Stimulated activated CD4-positive, alpha-beta T cell treated with anti-CD3 and anti-CD28 coated beads, Interleukin-15, amount 100 ng/mL, for 48 hours (primary cell): ENCODE measurements at regions not wholly inside any gene's neighbourhood (a gene's known extent, or its start where the extent isn't known, plus 50 kb on each side); places are given as distances from the start of the nearest gene placed in this dataset.

Source experiments
- DNase-seq, 2 donors: peaks; one replicate each; pipeline ENCODE4 v3.0.0-alpha.2; 2020; ENCODE audit warnings: low read depth in 2 of 2

DNA sequence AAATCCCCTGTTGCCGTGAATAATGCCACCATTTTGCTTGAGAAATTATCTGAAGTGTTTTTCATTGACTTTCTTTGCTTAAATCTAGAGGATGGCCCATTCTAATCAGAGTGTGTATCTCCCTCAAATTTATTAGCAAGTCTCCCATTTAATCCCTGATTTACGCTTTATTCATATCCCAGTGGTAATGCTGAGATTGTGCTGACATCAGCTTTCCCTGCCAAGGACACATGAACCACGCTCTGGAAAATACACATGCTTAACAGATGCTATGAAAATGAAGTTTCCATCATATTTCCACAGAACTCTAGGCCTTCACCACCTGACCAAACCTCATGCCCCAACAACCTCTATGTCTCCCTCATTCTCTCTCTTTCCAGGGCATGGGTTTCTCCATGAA is 545.4 kb downstream of the TUSC7 start:
- no peak for DNase-seq

DNA sequence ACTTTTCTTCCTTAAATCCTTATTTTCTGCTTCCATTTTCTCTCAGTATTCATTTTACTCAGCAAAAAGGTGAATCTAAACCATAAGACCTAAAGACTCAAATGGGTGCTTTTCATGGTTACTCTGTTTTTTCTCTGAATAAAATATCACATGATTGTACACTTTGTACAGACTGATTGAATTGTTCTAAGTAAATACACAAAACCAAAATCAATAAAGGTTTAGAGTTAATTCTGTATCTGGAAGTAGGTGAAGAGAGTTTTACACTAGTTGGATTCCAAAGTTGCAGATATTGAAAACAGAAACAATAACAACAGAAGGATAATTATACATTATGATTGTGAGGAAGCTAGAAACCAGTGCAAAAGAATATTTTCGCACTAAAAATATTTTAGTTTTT is 546.2 kb downstream of the TUSC7 start:
- no peak for DNase-seq

DNA sequence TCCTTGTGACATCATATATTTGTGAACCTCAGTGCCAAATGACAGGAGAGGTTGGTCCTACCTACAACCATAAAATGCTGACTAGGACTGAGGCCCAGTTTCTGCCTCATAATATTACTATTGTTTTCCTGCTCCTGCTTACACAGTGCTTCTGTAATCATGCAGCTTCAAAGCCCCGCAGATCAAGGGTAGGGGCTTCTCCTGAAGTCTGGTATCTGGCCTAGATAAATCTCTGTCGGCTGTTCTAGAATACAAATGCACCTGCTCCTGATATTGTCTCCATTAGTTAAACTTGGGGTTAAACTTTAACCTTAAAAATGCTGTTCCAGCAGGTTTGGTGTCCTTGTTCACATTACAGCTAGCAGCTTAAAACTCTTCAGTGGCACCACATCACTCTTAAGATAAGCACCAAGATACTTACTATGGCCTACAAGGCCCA is 552.4 kb downstream of the TUSC7 start:
- DNase-seq = no peak

DNA sequence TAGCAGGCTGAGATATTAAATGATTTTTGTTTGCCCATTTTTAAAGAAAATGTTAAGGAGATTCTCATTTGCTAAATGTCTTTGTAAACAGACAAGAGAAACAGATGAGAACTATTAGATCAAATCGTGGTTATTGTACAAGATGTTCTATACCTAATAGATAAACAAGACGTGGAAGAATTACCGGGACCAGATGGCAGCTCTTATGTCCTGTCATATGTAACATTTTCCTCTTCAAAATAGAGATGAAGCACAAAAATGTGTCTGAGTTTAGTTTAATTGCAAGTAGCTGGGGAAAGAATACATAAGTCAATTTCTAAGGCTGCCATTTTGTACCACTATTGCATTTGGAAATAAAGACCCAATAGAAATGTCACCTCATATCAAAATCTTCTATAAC is 553.7 kb downstream of the TUSC7 start:
- no peak for DNase-seq

DNA sequence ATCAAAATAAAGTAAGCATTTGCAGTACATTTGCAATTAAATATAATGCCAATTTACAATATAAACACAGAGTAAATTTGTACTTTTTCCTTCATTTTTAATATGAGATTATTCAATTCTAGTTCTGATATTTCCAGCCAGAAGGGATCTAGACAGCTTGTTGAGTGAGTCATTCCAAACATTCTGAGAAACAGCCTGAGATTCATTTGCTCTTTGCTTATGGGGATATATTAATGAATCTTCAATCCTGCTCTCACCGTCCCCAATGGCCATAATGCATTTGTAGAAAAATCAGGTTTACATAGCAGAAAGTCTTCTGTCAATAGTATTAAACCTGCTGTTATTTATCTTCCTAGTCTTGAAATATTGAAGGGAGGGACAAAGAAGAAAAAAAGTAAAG is 554.2 kb downstream of the TUSC7 start:
- no peak for DNase-seq

DNA sequence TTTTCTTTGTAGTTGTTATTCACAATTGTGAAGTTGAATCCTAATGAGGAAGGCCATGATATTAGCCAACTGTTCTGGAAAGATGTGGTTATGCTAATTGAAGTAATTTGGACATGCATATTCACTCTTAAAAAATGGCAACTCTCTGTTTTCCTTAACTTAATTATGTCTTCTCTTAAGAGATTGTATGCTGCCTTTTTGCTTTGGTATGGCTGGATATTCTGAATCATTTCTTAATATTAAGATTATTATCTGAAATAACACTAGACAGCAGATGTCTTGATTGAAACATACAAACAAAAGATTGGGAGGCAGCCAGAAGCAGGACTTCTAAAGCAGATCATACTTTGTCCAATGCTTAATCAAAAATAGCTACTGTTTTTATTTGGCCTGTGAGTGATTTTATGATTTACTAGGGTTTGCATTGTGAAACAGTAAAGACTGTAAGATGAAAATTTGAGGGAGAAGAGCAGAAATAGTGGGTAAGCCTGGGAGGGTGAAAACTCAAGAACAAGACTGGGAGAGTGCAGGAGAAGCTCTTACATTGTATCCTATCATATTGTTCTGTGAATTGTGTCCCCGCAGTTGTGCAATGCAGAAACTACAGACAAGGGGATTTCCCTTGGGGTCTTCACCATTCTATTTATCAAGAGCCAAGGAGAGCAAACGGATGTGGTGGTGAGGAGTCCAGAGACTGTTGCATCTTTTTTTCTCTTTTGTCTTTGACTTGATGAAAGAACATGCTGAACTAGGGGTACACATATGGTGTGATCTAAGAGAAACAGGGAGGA is 554.8 kb downstream of the TUSC7 start:
- no peak for DNase-seq

DNA sequence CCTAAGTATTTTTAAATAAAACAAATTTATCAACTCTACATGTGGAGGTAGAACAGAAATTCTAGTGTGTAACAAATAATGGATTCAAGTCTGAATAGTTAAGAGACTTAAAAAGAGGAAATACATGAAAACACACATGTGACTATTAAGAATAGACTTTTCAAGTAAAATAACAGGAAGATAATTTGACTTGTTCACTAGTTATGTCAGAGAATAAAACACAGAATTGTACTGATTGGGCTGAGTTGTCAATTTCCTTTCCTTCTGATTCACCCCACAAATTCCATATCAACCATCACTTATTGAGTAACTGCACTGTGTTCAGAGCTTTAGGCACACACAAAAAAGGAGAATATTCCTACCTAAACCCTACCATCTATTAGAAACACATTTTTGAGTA is 557.2 kb downstream of the TUSC7 start:
- DNase-seq = no peak

DNA sequence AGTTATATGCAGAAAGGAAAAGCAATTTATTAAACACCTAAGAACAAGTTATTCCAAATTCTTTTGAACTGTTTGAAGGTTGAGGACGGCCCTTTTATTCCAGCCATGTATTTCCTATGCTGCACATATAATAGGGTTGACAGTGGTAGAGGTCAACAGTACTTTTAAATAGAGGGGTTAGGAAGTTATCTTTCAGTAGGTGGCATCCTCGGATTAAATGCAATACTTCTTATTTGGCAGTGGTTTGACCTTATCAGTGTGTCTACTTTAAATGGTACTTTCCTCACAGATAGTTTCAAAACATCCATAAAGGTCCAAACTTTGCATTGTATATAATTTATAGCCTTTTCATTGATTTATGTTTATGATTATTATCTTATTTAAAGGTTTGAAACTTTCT is 558.7 kb downstream of the TUSC7 start:
- no peak for DNase-seq

DNA sequence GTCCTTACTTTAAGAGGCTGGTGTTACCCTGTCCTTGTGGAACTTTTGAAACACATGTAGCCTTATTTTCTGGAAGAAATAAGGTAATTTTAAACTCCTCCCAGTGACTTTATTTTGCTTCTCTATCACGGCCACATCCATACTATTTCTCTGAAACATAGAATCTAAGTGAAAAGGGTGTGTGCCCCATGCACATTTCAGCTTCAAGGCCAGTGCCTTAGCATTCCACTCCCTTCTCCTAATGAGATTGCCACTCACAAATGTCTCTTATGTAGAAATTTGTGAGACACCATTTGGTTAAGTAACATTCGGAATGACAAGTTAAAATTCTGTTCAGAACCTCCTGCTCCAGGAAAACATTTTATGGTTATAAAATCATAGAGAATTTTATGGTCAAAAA is 562.7 kb downstream of the TUSC7 start:
- no peak for DNase-seq

DNA sequence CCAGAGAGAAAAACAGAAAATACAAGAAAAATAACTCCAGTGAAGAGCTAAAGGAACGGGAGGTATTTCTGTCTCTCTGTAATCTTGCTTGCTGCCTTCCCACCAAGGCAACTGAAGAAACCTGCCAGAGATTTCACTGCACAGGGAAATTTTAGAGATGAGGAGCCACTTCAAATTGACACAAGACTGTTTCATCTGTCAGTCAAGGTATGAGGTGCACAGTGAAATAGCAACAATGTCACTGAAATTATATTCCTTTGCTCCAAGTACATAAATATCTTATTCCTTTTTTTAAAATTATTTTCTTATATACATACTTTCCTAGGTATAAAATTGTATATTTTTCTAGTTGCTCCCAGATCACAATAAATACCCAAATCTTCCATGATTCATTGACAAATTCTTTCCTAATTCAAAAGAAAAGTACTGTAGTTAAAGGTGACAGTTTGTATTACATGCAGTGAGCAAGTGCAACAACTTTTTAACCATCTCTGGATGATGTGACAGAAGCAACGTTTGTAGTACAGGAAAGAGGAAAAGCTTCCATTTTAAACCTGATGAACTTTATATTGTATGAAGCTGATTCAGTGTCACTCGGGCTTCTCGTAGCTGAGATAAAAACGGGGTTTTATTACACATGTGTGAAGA is 563.4 kb downstream of the TUSC7 start:
- DNase-seq = no peak

DNA sequence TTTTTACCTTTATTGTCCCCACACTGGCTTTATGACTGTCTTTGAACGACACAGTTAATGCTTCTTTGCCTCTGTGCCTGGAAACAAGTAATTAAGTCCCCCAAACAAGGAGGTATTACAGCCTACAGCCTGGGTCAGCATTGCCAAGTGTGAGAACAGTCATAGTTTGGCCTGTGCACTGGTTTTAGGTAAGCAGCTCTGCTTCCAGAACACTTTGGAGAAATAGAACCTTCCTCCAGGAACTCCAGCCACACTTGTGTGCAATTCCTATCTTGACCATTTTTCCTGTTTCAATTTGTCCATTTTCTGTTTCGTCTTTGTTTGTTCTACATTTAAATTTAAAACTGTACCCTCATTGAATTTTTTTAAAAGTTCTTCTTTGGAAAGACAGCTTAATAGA is 568.2 kb downstream of the TUSC7 start:
- DNase-seq = no peak

DNA sequence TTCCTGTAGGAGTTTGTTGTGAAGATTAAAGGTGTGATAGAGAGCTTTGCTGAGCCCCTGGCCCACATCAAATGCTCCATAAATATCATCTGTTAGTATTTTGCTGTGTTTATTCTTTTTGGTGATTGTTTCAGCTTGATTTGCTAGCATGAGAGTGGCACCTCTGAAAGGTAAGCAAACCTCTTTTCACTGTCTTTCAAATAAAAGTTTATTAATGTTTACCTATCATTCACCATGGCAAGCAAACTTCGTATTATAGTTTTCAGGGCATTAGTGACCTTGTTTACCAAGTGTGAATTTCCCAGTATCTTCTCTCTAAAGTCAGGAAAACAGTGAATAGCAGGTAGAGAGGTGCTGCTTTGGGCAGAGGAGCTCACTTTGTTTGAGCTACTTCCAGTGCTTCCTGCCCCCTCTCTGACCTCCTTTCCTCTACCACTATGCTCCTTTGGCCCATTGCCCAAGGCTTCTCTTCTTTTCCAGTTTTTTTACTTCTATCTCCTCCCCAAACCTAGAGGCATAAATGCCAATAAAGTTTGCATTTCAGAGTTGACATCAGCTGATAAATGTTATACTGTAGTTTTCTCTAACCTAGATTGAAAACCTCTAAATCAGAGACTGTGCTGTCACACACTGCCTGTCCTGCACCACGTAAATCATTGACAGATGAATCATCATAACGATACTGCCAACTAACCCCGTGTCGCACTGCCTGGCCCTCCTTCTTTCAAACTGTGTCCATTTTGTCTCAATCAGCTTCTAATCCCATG is 569.0 kb downstream of the TUSC7 start:
- no peak for DNase-seq

DNA sequence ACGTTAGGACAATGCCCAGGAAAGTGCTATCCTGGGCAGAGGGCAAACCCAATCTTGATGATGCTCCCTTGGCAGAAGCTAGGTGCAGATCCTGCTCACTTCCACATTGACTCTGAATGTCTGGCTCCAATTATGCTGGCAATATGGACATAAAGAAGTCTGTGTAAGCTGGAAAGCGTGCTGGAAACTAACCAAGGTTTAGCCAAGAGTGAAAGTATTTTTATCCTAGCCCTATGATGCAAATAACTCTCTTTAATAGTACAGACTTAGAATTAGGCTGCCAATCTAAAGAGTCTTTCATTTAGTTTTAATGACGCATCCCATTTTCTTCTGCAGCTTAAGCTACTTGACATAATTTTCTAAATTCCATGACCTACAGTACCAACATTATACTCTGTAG is 571.8 kb downstream of the TUSC7 start:
- no peak for DNase-seq

DNA sequence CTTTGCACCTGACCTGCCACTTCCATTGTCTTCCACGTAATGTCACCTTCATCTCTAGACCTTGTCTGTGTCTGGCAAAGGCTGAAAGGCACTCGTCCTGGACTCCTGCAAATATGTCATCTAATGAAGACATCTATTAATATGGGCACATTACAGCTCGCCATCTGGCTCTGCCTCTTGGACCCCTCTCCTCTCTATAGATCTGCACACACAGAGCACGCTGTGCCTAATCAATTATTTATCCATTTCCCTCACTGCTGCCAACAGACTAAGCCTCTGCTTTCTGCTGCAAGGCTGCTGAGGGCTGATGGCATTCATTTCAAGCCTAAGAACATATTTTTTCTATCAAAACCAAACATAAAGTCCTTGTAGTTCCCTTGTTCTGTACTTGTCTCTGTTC is 573.0 kb downstream of the TUSC7 start:
- DNase-seq = no peak

DNA sequence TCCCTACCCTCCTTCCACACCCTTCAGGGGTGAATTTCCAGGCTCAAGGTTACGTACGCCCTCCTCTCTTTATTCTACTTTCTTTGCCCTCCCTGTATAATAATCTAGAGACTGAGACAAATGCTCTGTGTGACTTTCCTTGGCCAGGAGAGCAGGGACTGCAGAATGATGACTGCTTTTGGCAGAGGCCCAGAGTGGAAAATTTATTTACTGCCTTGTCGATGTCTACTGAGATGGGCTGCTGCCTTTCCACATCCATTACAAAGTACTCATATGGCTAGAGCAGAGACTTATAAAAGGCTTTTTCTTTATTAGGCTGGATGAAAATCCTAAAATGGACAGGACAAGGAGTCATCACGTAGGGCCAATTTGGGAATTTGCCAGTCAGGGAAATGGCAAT is 576.2 kb downstream of the TUSC7 start:
- no peak for DNase-seq

DNA sequence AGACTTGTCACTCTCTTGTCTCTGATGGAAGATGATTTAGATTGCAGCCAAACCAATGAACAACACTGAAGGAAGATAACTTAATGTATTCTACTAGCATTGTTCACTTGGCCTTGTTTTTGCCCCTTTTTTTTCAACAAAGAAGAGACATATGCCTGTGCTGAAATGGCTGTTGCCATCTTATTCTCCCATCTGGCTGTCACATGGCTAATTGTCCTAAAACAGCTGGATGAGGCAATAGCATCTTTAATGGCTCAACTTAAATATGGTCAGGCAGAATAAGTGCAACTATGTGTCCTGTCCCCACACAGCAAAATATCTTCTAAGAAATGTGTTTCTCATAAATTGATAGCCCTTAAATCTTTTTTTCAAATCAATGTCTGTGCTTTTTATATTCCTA is 576.9 kb downstream of the TUSC7 start:
- DNase-seq = no peak

DNA sequence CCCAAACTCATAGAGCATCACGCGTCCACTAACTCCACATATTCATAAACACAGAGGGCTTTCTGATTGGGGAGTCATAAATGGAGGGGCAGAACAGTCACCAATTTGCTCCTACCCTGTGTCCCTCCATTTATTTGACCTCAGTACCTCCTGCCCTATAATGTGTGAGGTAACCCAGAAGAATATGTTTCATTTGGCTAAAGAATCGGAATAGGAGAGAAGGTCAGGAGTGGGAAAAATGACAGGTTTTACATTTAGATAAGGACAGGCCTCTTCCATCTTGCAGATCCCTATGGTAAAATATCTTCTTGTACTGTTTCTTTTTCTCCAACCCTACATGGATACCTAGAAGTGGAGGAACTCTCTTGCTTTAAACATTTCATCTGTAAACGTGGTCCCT is 578.0 kb downstream of the TUSC7 start:
- DNase-seq = no peak

DNA sequence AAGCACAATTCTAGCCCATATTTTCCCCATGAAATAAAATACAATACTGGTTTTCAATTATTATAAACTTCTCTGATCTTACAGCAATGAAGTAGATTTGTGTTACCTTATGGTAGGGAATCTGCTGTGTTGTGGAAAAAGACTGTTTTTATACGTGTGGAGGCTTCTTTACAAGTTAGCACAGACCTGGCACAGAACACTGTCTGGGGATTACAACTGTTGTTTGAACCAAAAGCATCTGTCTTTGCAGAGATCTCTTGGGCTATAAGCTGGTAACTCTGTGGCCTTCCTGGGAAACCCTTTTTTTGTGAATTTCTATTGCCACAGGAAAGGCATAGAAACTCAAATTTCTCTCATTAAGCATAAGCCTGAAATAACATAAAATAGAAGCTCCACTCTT is 581.9 kb downstream of the TUSC7 start:
- DNase-seq = no peak

DNA sequence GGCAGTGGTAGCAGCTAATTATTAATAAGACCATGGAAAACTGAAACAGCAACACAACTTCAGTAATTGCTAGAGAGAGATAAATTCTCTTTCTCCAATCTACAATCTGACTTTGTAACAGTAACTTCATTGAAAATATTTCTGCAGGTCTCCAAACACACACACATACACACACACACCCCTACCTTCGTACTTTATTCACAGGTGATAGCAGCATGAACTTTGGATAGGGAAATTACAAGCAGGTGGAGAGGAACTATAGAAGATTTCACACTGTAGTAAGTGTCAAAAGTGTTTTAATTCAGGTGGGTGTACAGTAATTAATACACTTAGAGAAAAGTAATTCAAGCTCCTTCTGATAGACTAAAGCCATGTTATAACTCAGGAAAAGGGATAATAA is 587.5 kb downstream of the TUSC7 start:
- DNase-seq = no peak

DNA sequence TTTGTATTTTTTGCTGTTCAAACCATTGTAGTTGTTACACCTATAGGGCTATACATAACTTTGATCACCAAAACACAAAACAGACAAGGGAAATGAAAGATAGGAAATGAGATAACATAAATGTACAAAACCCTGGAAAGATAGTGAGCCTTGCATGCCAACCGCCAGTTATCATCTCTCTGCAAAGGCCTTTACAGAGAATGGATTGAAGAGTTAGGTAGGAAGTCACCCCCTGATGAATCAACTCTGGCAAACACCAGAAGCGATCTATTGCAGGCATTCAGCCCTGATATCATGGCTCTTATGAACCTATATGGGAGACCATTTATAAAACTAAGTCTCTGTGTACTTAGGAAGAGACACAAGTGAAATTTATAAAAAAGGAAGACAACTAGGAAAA is 588.0 kb downstream of the TUSC7 start:
- no peak for DNase-seq

DNA sequence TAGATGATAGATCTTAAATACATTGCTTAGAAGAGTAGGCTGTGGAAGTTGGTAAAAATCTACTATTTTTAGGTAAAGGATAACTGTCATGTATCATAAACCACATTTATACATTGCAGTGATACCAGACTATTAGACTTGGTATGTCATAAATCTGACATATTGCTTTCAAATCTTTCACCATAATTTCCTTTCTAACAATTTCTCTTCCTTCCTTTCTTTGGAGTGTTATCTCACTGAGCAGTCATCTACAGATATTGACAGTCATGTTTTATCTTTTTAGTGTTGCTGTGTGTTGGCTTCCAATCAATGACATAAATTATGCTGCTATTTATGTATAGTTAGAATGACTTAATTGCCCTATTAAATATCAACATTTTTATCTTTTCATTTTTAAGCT is 588.7 kb downstream of the TUSC7 start:
- no peak for DNase-seq

DNA sequence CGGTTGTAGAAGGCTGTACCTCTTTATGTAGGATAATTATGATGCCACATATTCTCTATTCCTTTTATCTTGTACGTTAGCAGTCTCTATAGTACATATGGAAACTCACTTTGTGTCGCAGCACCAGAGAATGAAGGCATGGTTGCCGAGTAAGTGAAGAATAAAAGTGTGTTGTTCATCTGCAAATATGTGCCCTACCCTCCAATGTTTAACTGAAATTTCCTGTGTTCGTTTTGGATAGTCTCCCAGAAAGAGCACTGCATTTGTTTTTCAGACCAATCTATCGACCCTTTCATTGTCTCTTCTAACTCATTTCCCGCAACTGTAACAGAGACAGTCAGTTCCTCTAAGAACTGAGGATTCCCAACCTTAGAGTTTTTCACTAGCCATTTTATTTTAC is 592.8 kb downstream of the TUSC7 start:
- no peak for DNase-seq

DNA sequence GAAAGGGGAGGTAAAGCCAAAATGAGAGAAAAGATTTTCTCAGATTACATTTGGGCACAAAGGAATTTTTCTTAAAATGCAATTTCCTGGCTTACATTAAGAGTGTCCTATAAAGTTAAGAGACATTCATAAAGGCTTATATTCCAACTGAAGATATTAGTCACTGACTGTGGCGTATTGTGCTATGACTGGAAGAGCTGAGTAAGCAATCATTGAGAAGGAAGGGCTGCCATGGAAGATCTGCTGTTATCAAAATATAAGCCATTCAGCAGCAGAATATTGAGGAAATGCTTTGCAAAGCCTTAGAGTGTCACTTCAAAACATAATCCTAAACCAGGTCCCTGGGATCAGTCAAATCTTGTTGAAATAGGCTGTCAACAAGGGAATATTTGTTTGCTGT is 593.9 kb downstream of the TUSC7 start:
- DNase-seq = no peak
